HG03060 (cell line): ENCODE measurements at regions not wholly inside any gene's neighbourhood (a gene's known extent, or its start where the extent isn't known, plus 50 kb on each side); places are given as distances from the start of the nearest gene placed in this dataset.
"Not testable (repeated sequence)": the region's sequence is repeated elsewhere in the genome, so short reads cannot be mapped to it uniquely, and the experiment has no call there.

Experiments
- ATAC-seq: cut with Tn5 transposase; IDR thresholded peaks from one replicate; pipeline ENCODE4 v1.9.1; 2021; ENCODE audit warnings: low read depth, moderate number of reproducible peaks; ENCODE audit not compliant: unreplicated experiment

DNA sequence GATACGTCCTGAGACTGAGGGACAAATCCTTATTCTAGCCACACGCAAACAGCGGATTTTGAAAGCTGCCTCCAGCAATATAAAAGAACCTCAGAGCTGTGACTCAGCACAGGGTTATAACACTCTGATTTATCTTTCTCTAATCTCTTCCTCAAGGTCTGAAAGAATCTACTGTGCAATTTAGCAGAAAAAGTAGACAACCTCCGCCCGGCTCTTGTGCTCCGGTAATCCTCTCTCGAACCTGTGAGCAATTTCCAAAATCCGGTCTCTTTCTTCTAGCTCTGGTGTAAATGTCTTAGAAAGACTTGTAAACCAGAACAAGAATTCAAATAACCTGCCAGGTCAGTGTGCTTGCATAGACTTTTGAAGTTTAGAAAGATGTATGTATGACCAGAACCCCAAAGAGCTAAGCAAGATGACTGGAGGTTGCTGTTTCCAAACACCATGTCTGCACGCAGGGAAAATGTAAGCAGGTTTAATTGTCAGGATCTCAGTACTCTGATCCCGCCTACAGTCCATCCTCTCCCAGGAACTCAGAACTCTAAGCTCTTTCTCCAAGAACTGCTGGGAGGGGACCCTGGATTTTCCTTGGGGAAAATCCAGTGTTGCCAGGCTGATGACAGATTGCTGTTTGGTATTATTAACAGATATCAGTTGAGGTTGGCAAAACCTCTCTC is 338.1 kb downstream of the RFC3 start:
- ATAC-seq: no peak

DNA sequence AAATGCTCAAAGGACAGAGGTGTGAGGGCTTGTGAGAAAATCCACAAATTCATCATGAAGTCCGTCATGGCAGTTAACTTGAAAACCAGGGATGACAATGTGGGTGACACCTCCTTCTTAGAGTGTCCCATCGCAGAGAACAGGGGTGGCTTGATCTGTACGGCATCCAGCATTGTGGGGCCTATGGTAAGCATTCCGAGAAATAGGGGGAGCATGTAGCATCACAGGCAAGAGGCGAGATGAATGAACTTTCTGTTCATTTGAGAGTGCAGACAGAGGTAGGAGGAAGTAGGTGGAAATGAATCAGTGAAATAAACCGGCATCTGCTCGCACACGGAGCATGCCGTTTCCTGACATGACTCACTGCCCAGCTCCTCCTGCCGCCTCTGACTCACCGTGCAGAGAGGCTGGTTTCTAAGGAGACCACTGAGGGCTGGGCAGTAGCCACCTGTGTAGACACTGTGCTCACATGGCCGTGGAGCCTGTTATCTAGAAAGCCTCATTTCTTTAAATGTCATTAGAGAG is 339.0 kb downstream of the RFC3 start:
- ATAC-seq: peak; percentile 100

GRCh38 chr13:34159946-34160345 is 342.0 kb downstream of the RFC3 start:
- ATAC-seq: no peak

DNA sequence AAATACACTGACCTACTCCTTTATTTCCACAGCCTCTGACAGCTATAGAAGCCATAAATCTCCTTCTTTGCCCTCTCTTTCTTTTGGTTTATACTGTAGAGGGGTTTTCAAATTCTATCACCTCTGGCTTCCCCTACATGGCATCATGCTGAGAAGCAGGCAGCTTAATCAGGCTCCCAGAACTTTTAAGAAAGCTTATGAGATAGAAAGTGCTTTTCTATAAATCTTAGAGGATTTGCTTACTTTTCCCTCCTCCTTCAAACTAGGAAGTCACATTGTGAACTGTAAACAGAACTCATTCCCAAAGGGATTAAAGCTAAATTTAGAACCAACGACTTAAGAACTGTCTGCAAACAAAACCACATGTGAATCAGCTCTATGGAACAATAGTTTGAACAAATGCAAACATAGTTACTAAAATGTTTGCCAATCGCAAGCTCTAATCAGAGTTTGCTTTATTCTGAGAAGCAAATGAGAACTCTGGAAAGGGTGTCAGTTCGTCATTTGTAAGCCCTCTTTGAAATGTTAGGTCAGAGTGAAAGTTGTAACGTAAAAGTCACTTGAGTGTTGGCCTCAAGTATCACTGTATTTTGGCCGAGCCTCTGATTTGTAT is 344.1 kb downstream of the RFC3 start:
- ATAC-seq: no peak

DNA sequence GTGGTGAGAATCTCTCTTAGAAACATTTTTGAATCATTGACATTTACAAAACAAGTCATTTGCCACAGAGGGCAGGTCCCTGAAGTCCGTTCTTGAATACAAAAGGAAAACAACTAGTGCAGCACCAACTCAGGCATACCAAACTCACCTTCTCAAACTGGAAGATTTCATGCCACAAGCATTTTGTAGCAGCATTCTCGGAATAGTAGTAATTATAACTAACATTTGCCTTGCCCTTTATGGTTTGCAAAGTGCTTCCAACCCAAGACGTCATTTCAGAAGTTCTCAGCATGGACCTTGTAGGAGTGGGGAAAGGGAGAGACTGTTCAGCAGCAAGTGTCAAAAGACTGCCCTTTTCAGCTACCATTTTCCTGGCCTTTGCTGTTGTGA is 344.6 kb downstream of the RFC3 start:
- no peak for ATAC-seq

- ATAC-seq: no peak
Observed at GRCh38 chr13:34164582-34164981, 346.6 kb downstream of the RFC3 start.

GRCh38 chr13:34165158-34165557 is 347.2 kb downstream of the RFC3 start:
- ATAC-seq: no peak

DNA sequence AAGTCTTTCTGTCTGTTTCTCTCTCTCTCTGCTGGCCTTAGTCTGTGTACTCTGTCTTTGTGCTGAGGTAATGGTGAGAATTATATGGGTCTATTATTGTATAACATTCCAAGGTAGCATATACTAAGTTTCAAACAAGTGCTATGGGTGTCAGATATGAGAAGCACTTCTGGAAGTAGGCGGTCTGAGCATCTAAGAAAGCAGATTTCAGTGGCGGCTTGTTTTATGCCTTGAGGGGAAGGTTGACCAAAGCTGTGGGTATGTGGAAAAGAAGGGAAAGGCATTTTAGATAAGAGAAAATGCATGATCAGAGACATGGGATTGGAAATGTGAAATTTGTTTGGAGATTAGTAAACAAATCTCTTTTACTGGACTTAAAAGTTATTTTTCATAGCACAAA is 348.5 kb downstream of the RFC3 start:
- no peak for ATAC-seq

- ATAC-seq: no peak
Observed at GRCh38 chr13:34167347-34167746, 349.4 kb downstream of the RFC3 start.

- ATAC-seq: no peak
Observed at GRCh38 chr13:34172048-34172447, 354.1 kb downstream of the RFC3 start.

DNA sequence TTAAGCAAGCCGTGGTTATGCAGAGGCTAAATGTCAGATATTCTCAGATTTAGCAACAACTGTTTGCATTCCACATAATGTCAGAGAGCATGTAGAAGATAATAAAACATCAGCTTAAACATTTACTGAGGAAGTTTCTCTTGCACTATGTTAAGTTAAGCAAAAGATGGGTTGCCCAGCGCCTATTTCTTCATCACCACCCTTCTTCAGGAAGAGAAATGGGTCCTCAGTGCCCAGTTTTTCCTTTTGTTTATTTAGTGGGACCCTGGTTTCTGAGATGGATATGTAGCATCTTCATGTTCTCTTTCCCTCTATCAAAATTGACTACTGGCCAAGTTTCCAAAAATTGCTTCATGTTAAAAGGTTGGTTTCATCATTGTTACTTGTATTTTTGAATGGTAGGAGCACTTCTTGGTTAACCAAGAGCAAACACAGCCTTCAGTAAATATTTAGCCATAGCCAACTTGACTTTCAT is 356.8 kb downstream of the RFC3 start:
- no peak for ATAC-seq

DNA sequence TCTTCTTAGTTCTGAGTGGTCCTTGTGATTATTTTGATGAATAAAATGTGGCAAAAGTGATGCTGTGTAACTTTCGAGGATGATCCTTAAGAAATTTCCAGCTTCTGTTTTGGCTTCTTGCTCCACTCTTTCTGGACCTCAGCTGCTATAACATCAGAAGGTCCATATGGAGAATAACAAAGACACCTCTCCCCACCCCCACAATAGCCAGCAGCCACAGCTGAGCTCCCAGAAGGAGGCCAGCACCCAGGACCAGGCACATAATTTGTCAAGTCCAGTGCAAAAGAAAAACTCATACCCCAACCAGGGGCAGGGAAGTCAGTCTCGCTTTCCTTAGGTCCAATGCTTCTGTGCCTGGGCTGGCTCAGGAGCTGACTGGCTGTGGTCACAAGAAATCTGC is 357.6 kb downstream of the RFC3 start:
- ATAC-seq: no peak

DNA sequence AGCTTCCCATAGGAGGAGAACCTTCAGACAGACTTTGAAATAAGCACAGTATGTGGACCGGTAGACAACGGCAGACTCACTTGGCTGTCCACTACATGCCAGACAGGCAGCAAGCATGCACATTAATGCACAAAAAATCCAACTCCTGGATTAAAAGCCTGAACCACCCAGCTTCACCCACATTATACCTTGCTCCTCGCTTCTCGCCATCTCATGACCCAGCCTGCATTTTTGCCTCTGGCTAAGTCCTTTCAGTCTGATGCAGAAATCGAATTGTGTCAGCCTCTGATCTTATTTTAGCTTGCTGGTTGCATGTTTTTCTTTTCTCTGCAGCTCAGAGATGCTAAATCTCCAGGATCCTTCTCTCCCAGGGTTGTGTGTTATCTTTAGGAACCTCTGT is 358.7 kb downstream of the RFC3 start:
- ATAC-seq: no peak

GRCh38 chr13:34179481-34179880 is 361.5 kb downstream of the RFC3 start:
- no peak for ATAC-seq

- no peak for ATAC-seq
Observed at GRCh38 chr13:34179927-34180326, 362.0 kb downstream of the RFC3 start.

GRCh38 chr13:34181256-34181655 is 363.3 kb downstream of the RFC3 start:
- ATAC-seq: not testable (repeated sequence)

GRCh38 chr13:34189946-34190345 is 372.0 kb downstream of the RFC3 start:
- no peak for ATAC-seq

- no peak for ATAC-seq
Observed at GRCh38 chr13:34201050-34201913, 383.3 kb downstream of the RFC3 start.

DNA sequence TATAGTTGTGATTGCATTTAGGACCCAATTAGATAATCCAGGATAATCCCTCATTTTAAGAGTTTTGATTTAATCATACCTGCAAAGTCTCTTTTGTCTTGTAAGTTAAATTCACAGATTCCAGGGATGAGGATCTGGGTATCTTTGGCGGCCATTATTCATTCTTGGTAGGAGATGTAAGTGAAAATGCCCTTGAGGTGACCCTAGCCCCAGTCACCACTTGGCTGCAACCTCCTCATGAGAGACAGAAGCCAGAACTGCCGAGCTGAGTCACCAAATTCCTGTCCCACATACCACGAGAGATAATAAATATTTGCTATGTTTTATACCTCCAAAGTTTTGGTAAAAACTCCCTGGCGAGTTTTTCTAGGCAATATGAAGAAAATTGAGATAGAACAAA is 389.4 kb downstream of the RFC3 start:
- ATAC-seq: no peak

DNA sequence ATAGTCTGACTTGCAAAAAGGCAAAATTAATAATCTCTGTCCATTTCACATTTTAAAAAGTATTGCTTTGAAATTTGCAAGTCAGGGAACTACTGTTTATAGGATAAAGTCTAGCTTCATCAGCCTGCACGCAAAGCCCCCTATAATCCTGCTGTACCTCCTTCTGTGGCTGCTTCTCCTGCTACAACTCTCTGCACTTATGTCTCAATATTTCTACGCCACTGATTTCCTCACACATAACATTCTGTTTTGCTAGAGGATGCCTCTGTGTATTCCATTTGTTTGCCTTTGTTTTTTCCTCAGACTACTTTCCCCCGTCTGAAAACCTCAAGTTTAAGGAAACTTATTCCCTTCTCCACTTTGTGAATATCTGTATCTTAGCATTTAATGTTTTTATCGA is 389.9 kb downstream of the RFC3 start:
- no peak for ATAC-seq

DNA sequence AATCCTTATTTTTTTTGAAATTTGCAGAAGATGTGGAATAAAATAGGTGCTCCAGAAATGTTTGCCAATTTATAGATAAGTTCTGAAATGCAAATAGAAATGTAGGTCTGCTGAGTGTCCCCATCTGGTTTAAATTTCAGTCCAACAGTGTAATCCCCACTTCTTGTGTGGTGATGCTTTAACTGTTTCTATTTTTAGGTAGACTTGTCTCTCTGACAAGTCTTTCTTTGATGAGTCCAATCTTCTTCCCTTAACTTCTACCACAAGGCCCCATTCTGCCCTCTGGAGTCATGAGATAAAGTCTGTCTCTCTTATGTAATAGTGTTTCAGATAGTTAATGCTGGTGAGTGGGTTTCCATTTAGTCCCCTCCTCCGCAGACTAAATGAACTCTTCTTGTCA is 390.4 kb downstream of the RFC3 start:
- no peak for ATAC-seq
